CD14-positive monocyte (primary cell): ENCODE measurements at regions not wholly inside any gene's neighbourhood (a gene's known extent, or its start where the extent isn't known, plus 50 kb on each side); places are given as distances from the start of the nearest gene placed in this dataset.
"Not testable (repeated sequence)": the region's sequence is repeated elsewhere in the genome, so short reads cannot be mapped to it uniquely, and the experiment has no call there.

Experiments
- DNase-seq, 3 donors: peaks; one replicate each; pipeline ENCODE4 v3.0.0-alpha.2; 2011 to 2022
- H2AFZ ChIP-seq: 2 replicates; pipeline ENCODE4 v1.6.0; 2012; ENCODE audit warnings: mild to moderate bottlenecking, low read depth, low read length, inconsistent platforms; ENCODE audit not compliant: insufficient read depth, poor library complexity, severe bottlenecking
- H3K27ac ChIP-seq, 2 donors: 1 replicate in 1 of 2; 2 replicates in 1 of 2; pipeline ENCODE4 v1.5.1; 2012 to 2013; ENCODE audit warnings: low read length in 2 of 2, control low read depth in 1 of 2, inconsistent platforms in 1 of 2, low read depth in 1 of 2, mild to moderate bottlenecking in 1 of 2
- H3K27me3 ChIP-seq, 2 donors: one replicate each; pipeline versions ENCODE4 v1.6.0 to v1.6.1; 2011 to 2013; ENCODE audit warnings: low read length in 2 of 2; ENCODE audit not compliant: control insufficient read depth in 2 of 2, insufficient read depth in 2 of 2
- H3K36me3 ChIP-seq, 2 donors: replicated peaks in 1 of 2; 1 replicate in 1 of 2; 2 replicates in 1 of 2; pipeline versions ENCODE4 v1.5.1 to v1.6.1; 2012 to 2013; ENCODE audit warnings: low read length in 2 of 2, control low read depth in 1 of 2, inconsistent platforms in 1 of 2, mild to moderate bottlenecking in 1 of 2; ENCODE audit not compliant: insufficient read depth in 2 of 2, control insufficient read depth in 1 of 2
- H3K4me1 ChIP-seq, 2 donors: 1 replicate in 1 of 2; 2 replicates in 1 of 2; pipeline versions ENCODE4 v1.5.1 to v1.6.1; 2012 to 2013; ENCODE audit warnings: low read length in 2 of 2, control low read depth in 1 of 2, inconsistent platforms in 1 of 2, mild to moderate bottlenecking in 1 of 2, moderate library complexity in 1 of 2; ENCODE audit not compliant: insufficient read depth in 2 of 2, control insufficient read depth in 1 of 2
- H3K4me2 ChIP-seq: replicated peaks from 2 replicates; pipeline ENCODE3; 2012; ENCODE audit warnings: low read length, moderate library complexity, mild to moderate bottlenecking; ENCODE audit not compliant: poor library complexity, severe bottlenecking; ENCODE audit errors: extremely low read depth
- H3K4me3 ChIP-seq, 3 experiments: fragments of 200-600 bp in 1 of 3; sonication (generic) in 1 of 3; replicated peaks in 1 of 3; 1 replicate in 2 of 3; 2 replicates in 1 of 3; pipeline ENCODE4 v1.5.1; 2011 to 2013; ENCODE audit warnings: low read length in 3 of 3, mild to moderate bottlenecking in 3 of 3, control low read depth in 2 of 3, low read depth in 2 of 3, inconsistent platforms in 1 of 3, moderate library complexity in 1 of 3
- H3K79me2 ChIP-seq: 2 replicates; pipeline ENCODE4 v1.6.0; 2012; ENCODE audit warnings: mild to moderate bottlenecking, control low read depth, inconsistent platforms, low read length, moderate library complexity; ENCODE audit not compliant: insufficient read depth
- H3K9ac ChIP-seq: 2 replicates; pipeline ENCODE4 v1.6.0; 2017; ENCODE audit warnings: low read length, mild to moderate bottlenecking; ENCODE audit not compliant: insufficient read depth, poor library complexity, severe bottlenecking
- H3K9me3 ChIP-seq, 2 donors: replicated peaks in 1 of 2; 1 replicate in 1 of 2; 2 replicates in 1 of 2; pipeline versions ENCODE4 v1.5.1 to v1.6.1; 2012 to 2013; ENCODE audit warnings: low read length in 2 of 2, control low read depth in 1 of 2; ENCODE audit not compliant: control insufficient read depth in 1 of 2, insufficient read depth in 1 of 2
- H4K20me1 ChIP-seq: 2 replicates; pipeline ENCODE4 v1.6.0; 2012; ENCODE audit warnings: mild to moderate bottlenecking, low read length, control low read depth, moderate library complexity; ENCODE audit not compliant: insufficient read depth
- H3K27ac Mint-ChIP-seq, 7 donors: one replicate each; pipeline ENCODE4 v1.8.0; 2020; ENCODE audit warnings: mild to moderate bottlenecking in 7 of 7, mixed read lengths in 7 of 7, moderate library complexity in 6 of 7, inconsistent platforms in 2 of 7
- H3K27me3 Mint-ChIP-seq, 3 donors: one replicate each; pipeline ENCODE4 v1.8.0; 2021 to 2022; ENCODE audit warnings: low read depth in 3 of 3, mild to moderate bottlenecking in 3 of 3, mixed read lengths in 3 of 3, moderate library complexity in 3 of 3, inconsistent platforms in 1 of 3
- H3K36me3 Mint-ChIP-seq, 2 donors: one replicate each; pipeline ENCODE4 v1.8.0; 2020; ENCODE audit warnings: mixed read lengths in 2 of 2, inconsistent platforms in 1 of 2, mild to moderate bottlenecking in 1 of 2
- H3K4me1 Mint-ChIP-seq: one replicate; pipeline ENCODE4 v1.8.0; 2020; ENCODE audit warnings: mild to moderate bottlenecking, mixed read lengths
- H3K4me3 Mint-ChIP-seq, 2 donors: one replicate each; pipeline ENCODE4 v1.8.0; 2020; ENCODE audit warnings: mild to moderate bottlenecking in 2 of 2, mixed read lengths in 2 of 2, moderate library complexity in 1 of 2
- H3K9me3 Mint-ChIP-seq, 7 donors: one replicate each; pipeline ENCODE4 v1.8.0; 2020 to 2022; ENCODE audit warnings: mixed read lengths in 7 of 7, mild to moderate bottlenecking in 6 of 7, moderate library complexity in 6 of 7, inconsistent platforms in 2 of 7
- CTCF ChIP-seq: fragments of 200-600 bp; IDR thresholded peaks from one replicate; pipeline ENCODE4 v1.8.0; 2022; ENCODE audit warnings: antibody characterized with exemption, mild to moderate bottlenecking
- WGBS: methylation state at CpG from one replicate; pipeline ENCODE4 v1.1.5; 2013; ENCODE audit warnings: missing lambda C conversion rate; ENCODE audit not compliant: insufficient coverage; 5-methylcytosine and 5-hydroxymethylcytosine counted together
- intact Hi-C, 2 donors: fragments of 100-400 bp; cut with micrococcal nuclease; formaldehyde crosslinking; loops; one replicate each; pipeline versions ENCODE4 v1.15.0 to v1.15.1; 2023

DNA sequence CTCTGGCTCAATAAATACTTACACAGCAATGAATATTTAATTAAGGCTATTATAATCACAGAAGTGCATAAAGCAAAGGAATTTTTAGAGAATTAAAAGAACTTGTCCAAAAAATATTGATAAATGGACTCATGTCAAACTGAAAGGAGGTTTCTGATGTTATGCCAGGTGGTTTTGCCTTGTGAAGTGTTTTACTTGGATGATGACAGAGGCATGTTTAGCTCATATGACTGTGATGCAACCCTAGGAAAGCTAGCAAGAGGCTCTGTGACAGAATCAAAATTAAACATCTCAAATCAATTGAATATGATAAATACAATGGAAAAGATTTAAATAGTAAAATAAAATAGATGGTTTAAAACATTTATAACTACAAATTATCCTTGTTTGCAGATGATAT lies 137.3 kb downstream of the TMEM200A start:
- Histone ChIP-seq H2AFZ (no peak overlapping the region), H3K79me2 (no peaks in the 10 kb centered on the region), H3K9ac (no peak overlapping the region), H3K9me3 (no peaks in the 10 kb centered on the region), H3K36me3 (no peaks in the 10 kb centered on the region), H3K27ac (no peak overlapping the region), H3K4me3 (no peak overlapping the region), H4K20me1 (no peaks in the 10 kb centered on the region), H3K4me2 (no peak overlapping the region), H3K4me1 (no peaks in the 10 kb centered on the region), H3K27me3 (no peaks in the 10 kb centered on the region)
- H3K27ac Mint-ChIP-seq, result no peak overlapping the region
- intact Hi-C loops, result no loop called here
- H3K9me3 Mint-ChIP-seq, result peaks cover 0 to 3% (median 0%) of the 10 kb centered on the region in 7 donors
- no peak overlapping the region for H3K4me3 Mint-ChIP-seq
- TF ChIP-seq CTCF, result no peak
- no peaks in the 10 kb centered on the region for H3K27me3 Mint-ChIP-seq
- no peaks in the 10 kb centered on the region for H3K36me3 Mint-ChIP-seq
- H3K4me1 Mint-ChIP-seq, result peaks cover 3% of the 10 kb centered on the region
- no peak for DNase-seq

DNA sequence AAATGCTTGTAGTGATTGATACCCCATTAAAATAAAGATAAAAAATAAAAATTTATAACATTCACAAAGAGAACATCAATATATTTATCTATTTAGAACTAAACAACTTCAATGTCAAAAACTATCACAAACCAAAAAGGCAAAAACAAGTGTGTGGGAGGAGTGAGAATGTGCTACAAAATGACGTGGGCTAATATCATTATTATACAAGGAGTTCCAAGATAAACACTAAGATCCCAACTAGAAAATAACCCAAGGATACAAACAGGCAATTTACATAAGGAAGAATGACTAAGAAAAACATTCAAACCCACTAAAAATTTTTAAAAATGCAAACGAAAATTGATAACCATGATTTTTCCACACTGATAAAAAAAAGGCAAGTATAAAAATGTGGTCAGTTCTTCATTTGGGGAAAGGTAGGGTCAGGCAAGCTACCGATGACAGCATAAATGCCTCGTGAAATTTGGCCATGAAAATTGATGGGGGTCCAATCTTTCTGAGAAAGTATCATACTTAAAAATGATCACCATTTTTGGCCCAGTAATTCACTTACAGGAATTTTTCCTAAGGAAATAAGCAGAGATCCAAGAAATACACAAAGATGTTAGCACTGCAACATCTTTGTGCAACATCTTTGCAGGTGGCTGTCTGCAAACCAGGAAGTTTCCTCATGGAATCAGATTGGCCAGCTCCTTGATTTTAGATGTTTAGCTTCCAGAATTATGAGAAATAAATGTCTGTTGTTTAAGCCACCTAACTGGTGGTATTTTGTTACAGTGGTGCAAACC lies 140.2 kb downstream of the TMEM200A start:
- H3K4me2 ChIP-seq, result no peak overlapping the region
- no peak overlapping the region for H2AFZ ChIP-seq
- no peaks in the 10 kb centered on the region for H3K27me3 Mint-ChIP-seq
- no peak overlapping the region for H3K9ac ChIP-seq
- H3K4me3 Mint-ChIP-seq, result no peak overlapping the region
- no peaks in the 10 kb centered on the region for H3K27me3 ChIP-seq
- H3K27ac Mint-ChIP-seq, result no peak overlapping the region
- no peak overlapping the region for H3K4me3 ChIP-seq
- peaks cover 3 to 13% (median 5%) of the 10 kb centered on the region in 7 donors for H3K9me3 Mint-ChIP-seq
- WGBS, result no CpG with 5 or more reads among the region's 4 CpGs
- H3K79me2 ChIP-seq, result no peaks in the 10 kb centered on the region
- TF ChIP-seq CTCF, result no peak
- H3K4me1 Mint-ChIP-seq, result peaks cover 2% of the 10 kb centered on the region
- H3K36me3 Mint-ChIP-seq, result no peaks in the 10 kb centered on the region
- no peaks in the 10 kb centered on the region for H4K20me1 ChIP-seq
- H3K36me3 ChIP-seq, result no peaks in the 10 kb centered on the region
- H3K27ac ChIP-seq, result no peak overlapping the region
- no peak for DNase-seq
- peaks cover 5 to 7% of the 10 kb centered on the region in 2 donors for H3K9me3 ChIP-seq
- intact Hi-C loops, result no loop called here
- no peaks in the 10 kb centered on the region for H3K4me1 ChIP-seq

GRCh38 chr6:130507005-130507665 lies 141.3 kb downstream of the TMEM200A start:
- H3K36me3 ChIP-seq, H3K4me3 Mint-ChIP-seq, H2AFZ ChIP-seq, H3K27ac Mint-ChIP-seq, H3K4me3 ChIP-seq, H3K79me2 ChIP-seq, H3K4me1 ChIP-seq, H3K9ac ChIP-seq, H3K27me3 ChIP-seq, H3K27ac ChIP-seq, H3K4me2 ChIP-seq, H4K20me1 ChIP-seq, H3K36me3 Mint-ChIP-seq, H3K27me3 Mint-ChIP-seq, H3K9me3 ChIP-seq, H3K4me1 Mint-ChIP-seq, DNase-seq, intact Hi-C loops: not testable (repeated sequence)
- WGBS, result no CpG with 5 or more reads among the region's 5 CpGs
- H3K9me3 Mint-ChIP-seq, result peaks cover 4 to 14% (median 5%) of the 10 kb centered on the region in 7 donors
